Natural killer cell (primary cell): ENCODE measurements at regions not wholly inside any gene's neighbourhood (a gene's known extent, or its start where the extent isn't known, plus 50 kb on each side); places are given as distances from the start of the nearest gene placed in this dataset.
"Not testable (repeated sequence)": the region's sequence is repeated elsewhere in the genome, so short reads cannot be mapped to it uniquely, and the experiment has no call there.

Experiments used
- ATAC-seq, 3 donors: fragments of 150-1000 bp in 2 of 3; fragments of 200-7000 bp in 1 of 3; cut with Tn5 transposase; 1 replicate in 1 of 3; 2 replicates in 2 of 3; pipeline ENCODE4 v1.10.0; 2021; ENCODE audit warnings: mild to moderate bottlenecking in 2 of 3, moderate library complexity in 2 of 3
- DNase-seq, 2 donors: peaks; one replicate each; pipeline versions ENCODE4 v3.0.0 to v3.0.0-alpha.2; 2013 to 2021; ENCODE audit warnings: mixed read lengths in 1 of 2
- H3K27ac ChIP-seq: one replicate; pipeline ENCODE4 v1.5.1; 2013; ENCODE audit warnings: mild to moderate bottlenecking, low read length
- H3K27me3 ChIP-seq: one replicate; pipeline ENCODE4 v1.6.1; 2013; ENCODE audit warnings: low read length; ENCODE audit not compliant: control insufficient read depth, insufficient read depth
- H3K36me3 ChIP-seq: one replicate; pipeline ENCODE4 v1.6.1; 2013; ENCODE audit warnings: low read length; ENCODE audit not compliant: control insufficient read depth, insufficient read depth
- H3K4me1 ChIP-seq: one replicate; pipeline ENCODE4 v1.6.1; 2013; ENCODE audit warnings: low read length; ENCODE audit not compliant: control insufficient read depth, insufficient read depth
- H3K4me3 ChIP-seq: one replicate; pipeline ENCODE4 v1.5.1; 2013; ENCODE audit warnings: low read length
- H3K9me3 ChIP-seq: one replicate; pipeline ENCODE4 v1.6.1; 2013; ENCODE audit warnings: low read length; ENCODE audit not compliant: control insufficient read depth, insufficient read depth
- H3K27ac Mint-ChIP-seq, 2 donors: one replicate each; pipeline ENCODE4 v1.8.0; 2022; ENCODE audit warnings: mild to moderate bottlenecking in 2 of 2, mixed read lengths in 2 of 2, moderate library complexity in 1 of 2
- H3K27me3 Mint-ChIP-seq, 2 donors: one replicate each; pipeline ENCODE4 v1.8.0; 2022; ENCODE audit warnings: low read depth in 2 of 2, mixed read lengths in 2 of 2
- H3K36me3 Mint-ChIP-seq: one replicate; pipeline ENCODE4 v1.8.0; 2022; ENCODE audit warnings: mixed read lengths
- H3K4me1 Mint-ChIP-seq, 2 donors: one replicate each; pipeline ENCODE4 v1.8.0; 2022; ENCODE audit warnings: mixed read lengths in 2 of 2
- H3K4me3 Mint-ChIP-seq: one replicate; pipeline ENCODE4 v1.8.0; 2022; ENCODE audit warnings: mild to moderate bottlenecking, moderate library complexity, mixed read lengths
- H3K9me3 Mint-ChIP-seq, 2 donors: one replicate each; pipeline ENCODE4 v1.8.0; 2022; ENCODE audit warnings: mixed read lengths in 2 of 2
- WGBS: methylation state at CpG from one replicate; pipeline ENCODE4 v1.1.7; 2013; ENCODE audit warnings: missing lambda C conversion rate; ENCODE audit not compliant: insufficient coverage; 5-methylcytosine and 5-hydroxymethylcytosine counted together
- intact Hi-C: fragments of 100-400 bp; cut with micrococcal nuclease; formaldehyde crosslinking; loops from one replicate; pipeline ENCODE4 v1.14.2; 2022
- TF ChIP-seq, protein P1 (sequence below): fragments of 200-600 bp; IDR thresholded peaks from one replicate; pipeline ENCODE4 v1.8.0; 2022; ENCODE audit warnings: antibody characterized with exemption

DNA sequence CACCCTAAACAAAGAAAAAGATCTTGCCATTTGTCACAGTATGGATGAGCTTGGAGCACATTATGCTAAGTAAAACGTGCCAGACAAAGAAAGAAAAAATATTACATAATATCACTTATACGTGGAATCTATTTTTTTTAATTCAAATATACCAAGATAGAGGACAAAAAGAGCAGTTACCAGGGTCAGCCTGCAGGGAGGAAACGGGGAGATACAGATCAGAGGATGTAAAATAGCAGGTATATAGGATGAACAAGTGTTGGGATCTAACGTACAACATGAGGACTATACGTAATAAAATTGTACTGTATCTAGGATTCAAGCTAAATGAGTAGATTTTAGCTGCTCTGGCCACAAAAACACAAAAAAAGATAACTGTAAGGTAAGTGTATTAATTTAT, 247.5 kb downstream of the TMEM161B start:
- intact Hi-C loops = no loop called here
- Mint-ChIP-seq H3K36me3 (no peaks in the 10 kb centered on the region), H3K27me3 (no peaks in the 10 kb centered on the region), H3K27ac (no peak overlapping the region), H3K4me1 (no peaks in the 10 kb centered on the region), H3K9me3 (no peaks in the 10 kb centered on the region), H3K4me3 (no peak overlapping the region)
- WGBS = 75% methylated on average over 3 of the region's 5 CpGs
- no peaks in the 10 kb centered on the region for H3K4me1 ChIP-seq
- ATAC-seq (no peak), DNase-seq (no peak)
- no peaks in the 10 kb centered on the region for H3K27me3 ChIP-seq
- H3K36me3 ChIP-seq = no peaks in the 10 kb centered on the region
- no peak overlapping the region for H3K4me3 ChIP-seq
- TF ChIP-seq, protein P1, sequence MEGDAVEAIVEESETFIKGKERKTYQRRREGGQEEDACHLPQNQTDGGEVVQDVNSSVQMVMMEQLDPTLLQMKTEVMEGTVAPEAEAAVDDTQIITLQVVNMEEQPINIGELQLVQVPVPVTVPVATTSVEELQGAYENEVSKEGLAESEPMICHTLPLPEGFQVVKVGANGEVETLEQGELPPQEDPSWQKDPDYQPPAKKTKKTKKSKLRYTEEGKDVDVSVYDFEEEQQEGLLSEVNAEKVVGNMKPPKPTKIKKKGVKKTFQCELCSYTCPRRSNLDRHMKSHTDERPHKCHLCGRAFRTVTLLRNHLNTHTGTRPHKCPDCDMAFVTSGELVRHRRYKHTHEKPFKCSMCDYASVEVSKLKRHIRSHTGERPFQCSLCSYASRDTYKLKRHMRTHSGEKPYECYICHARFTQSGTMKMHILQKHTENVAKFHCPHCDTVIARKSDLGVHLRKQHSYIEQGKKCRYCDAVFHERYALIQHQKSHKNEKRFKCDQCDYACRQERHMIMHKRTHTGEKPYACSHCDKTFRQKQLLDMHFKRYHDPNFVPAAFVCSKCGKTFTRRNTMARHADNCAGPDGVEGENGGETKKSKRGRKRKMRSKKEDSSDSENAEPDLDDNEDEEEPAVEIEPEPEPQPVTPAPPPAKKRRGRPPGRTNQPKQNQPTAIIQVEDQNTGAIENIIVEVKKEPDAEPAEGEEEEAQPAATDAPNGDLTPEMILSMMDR = no peak
- no peaks in the 10 kb centered on the region for H3K9me3 ChIP-seq
- H3K27ac ChIP-seq = no peak overlapping the region

DNA sequence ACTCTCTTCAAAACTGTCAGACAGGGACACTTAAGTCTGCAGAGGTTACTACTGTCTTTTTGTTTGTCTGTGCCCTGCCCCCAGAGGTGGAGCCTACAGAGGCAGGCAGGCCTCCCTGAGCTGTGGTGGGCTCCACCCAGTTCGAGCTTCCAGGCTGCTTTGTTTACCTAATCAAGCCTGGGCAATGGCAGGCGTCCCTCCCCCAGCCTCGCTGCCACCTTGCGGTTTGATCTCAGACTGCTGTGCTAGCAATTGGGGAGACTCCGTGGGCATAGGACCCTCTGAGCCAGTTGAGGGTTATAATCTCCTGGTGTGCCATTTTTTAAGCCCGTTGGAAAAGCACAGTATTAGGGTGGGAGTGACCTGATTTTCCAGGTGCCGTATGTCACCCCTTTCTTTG, 253.7 kb downstream of the TMEM161B start:
- H3K27me3 ChIP-seq, ATAC-seq, DNase-seq, H3K4me3 Mint-ChIP-seq, H3K36me3 Mint-ChIP-seq, H3K27ac Mint-ChIP-seq, H3K4me3 ChIP-seq, H3K4me1 ChIP-seq, H3K4me1 Mint-ChIP-seq, H3K27ac ChIP-seq, H3K9me3 Mint-ChIP-seq, intact Hi-C loops, H3K27me3 Mint-ChIP-seq, H3K36me3 ChIP-seq, H3K9me3 ChIP-seq: not testable (repeated sequence)
- 72% methylated on average over 7 of the region's 7 CpGs for WGBS

- Mint-ChIP-seq H3K27me3 (no peaks in the 10 kb centered on the region), H3K4me3 (no peak overlapping the region), H3K4me1 (no peaks in the 10 kb centered on the region), H3K36me3 (no peaks in the 10 kb centered on the region), H3K9me3 (peaks cover 3 to 8% of the 10 kb centered on the region in 2 donors), H3K27ac (no peak overlapping the region)
- H3K9me3 ChIP-seq = no peaks in the 10 kb centered on the region
- H3K36me3 ChIP-seq = no peaks in the 10 kb centered on the region
- no peak for ATAC-seq
- DNase-seq = no peak
- intact Hi-C loops = no loop called here
- no peaks in the 10 kb centered on the region for H3K4me1 ChIP-seq
- TF ChIP-seq, protein P1 = no peak
- WGBS = 97% methylated on average over 4 of the region's 5 CpGs
- H3K27ac ChIP-seq = no peak overlapping the region
- no peaks in the 10 kb centered on the region for H3K27me3 ChIP-seq
- H3K4me3 ChIP-seq = no peak overlapping the region
Observed at GRCh38 chr5:88000877-88001276, 267.8 kb downstream of the TMEM161B start.

GRCh38 chr5:87997662-87998061, 271.0 kb downstream of the TMEM161B start:
- H3K9me3 Mint-ChIP-seq = peaks cover 4 to 9% of the 10 kb centered on the region in 2 donors
- no peak overlapping the region for H3K4me3 ChIP-seq
- H3K36me3 Mint-ChIP-seq = no peaks in the 10 kb centered on the region
- H3K4me3 Mint-ChIP-seq = no peak overlapping the region
- no peaks in the 10 kb centered on the region for H3K36me3 ChIP-seq
- no peaks in the 10 kb centered on the region for H3K9me3 ChIP-seq
- intact Hi-C loops = no loop called here
- DNase-seq = no peak
- no peaks in the 10 kb centered on the region for H3K27me3 Mint-ChIP-seq
- H3K27ac Mint-ChIP-seq = no peak overlapping the region
- H3K27ac ChIP-seq = no peak overlapping the region
- TF ChIP-seq, protein P1 = no peak
- H3K27me3 ChIP-seq = no peaks in the 10 kb centered on the region
- no peaks in the 10 kb centered on the region for H3K4me1 Mint-ChIP-seq
- 71% methylated on average over 3 of the region's 3 CpGs for WGBS
- ATAC-seq = no peak
- H3K4me1 ChIP-seq = no peaks in the 10 kb centered on the region
